ENCODE measurements at regions not wholly inside any gene's neighbourhood (a gene's known extent, or its start where the extent isn't known, plus 50 kb on each side); places are given as distances from the start of the nearest gene placed in this dataset.
"Not testable (repeated sequence)": the region's sequence is repeated elsewhere in the genome, so short reads cannot be mapped to it uniquely, and the experiment has no call there.

- DNase-seq: no peak
These were observed 56.8 kb upstream of the ZNF469 start for GRCh38 chr16:88325976-88326375.

- no peak for DNase-seq
These were observed 55.9 kb upstream of the ZNF469 start for GRCh38 chr16:88326611-88327485.

GRCh38 chr16:88327561-88328312 is 55.0 kb upstream of the ZNF469 start:
- no peak for DNase-seq

GRCh38 chr16:88328313-88328980 is 54.3 kb upstream of the ZNF469 start:
- DNase-seq: no peak

GRCh38 chr16:88329726-88330700 is 52.7 kb upstream of the ZNF469 start:
- no peak for DNase-seq

- DNase-seq: no peak
These were observed 51.5 kb upstream of the ZNF469 start for GRCh38 chr16:88330971-88331890.

GRCh38 chr16:88331989-88332920 is 50.5 kb upstream of the ZNF469 start:
- DNase-seq: no peak

GRCh38 chr16:88332921-88333825 is 49.6 kb upstream of the ZNF469 start:
- not testable (repeated sequence) for DNase-seq
